GM12874 (cell line): ENCODE measurements at regions not wholly inside any gene's neighbourhood (a gene's known extent, or its start where the extent isn't known, plus 50 kb on each side); places are given as distances from the start of the nearest gene placed in this dataset.

Experiments
- CTCF ChIP-seq: IDR thresholded peaks from 2 replicates; pipeline ENCODE4 v1.5.1; 2011; ENCODE audit warnings: low read depth, mild to moderate bottlenecking, control low read depth, low read length, moderate library complexity; ENCODE audit not compliant: insufficient read depth

DNA sequence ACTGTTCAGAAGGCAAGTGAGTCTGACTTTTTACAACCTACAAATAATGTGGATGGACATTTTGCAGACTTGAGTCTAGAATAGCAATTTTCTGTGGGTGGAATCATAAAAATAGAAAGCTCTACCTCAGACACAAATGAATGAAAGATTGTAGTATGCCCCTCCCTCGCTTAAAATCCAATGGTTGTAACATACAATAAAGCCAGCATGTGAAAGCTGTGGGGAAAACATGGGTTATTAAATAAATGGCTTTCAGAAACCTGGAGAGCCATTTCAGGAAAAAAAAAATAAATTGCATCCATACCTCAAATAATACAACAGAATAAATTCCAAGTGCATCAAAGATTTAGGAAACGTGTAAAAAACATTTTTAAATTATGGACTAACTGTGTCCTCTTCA, 123.1 kb upstream of the MON1B start:
- no peak for TF ChIP-seq CTCF

GRCh38 chr16:77068402-77068801, 122.6 kb upstream of the MON1B start:
- no peak for TF ChIP-seq CTCF

- no peak for TF ChIP-seq CTCF
These were observed 121.1 kb upstream of the MON1B start for GRCh38 chr16:77069929-77070328.

DNA sequence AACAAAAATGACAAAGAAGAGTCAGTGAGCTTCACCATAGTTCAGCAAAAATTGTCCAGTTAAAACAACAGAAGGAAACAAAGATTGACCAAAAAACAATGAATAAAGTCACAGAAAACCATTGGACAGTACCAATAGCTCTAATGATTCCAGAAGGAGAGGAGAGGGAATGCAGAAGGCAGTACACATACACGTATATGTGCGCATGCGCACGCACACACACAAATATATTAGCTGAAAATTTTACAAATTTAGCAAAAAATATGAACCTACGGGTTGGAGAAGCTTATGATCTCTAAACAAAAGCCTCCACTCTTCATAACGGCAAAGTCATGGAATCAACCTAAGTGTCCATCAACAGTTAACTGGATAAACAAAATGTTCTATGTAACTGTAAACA, 120.3 kb upstream of the MON1B start:
- TF ChIP-seq CTCF: no peak

DNA sequence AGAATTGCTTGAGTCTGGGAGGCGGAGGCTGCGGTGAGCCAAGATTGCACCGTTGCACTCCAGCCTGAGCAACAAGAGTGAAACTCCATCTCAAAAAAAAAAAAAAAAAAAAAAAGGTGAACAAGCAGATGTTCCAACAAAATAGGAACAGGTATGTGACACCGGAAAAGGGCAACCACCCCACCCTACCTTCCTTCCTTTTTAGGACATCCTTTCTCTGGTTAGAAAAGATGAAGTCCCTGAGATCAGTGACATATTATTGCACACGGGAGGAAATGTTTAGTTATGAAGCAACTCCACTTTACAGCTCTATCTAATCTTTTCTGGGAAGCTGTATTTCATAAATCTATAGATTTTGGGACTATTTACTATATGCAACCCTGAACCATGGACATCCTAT, 114.2 kb upstream of the MON1B start:
- no peak for TF ChIP-seq CTCF

DNA sequence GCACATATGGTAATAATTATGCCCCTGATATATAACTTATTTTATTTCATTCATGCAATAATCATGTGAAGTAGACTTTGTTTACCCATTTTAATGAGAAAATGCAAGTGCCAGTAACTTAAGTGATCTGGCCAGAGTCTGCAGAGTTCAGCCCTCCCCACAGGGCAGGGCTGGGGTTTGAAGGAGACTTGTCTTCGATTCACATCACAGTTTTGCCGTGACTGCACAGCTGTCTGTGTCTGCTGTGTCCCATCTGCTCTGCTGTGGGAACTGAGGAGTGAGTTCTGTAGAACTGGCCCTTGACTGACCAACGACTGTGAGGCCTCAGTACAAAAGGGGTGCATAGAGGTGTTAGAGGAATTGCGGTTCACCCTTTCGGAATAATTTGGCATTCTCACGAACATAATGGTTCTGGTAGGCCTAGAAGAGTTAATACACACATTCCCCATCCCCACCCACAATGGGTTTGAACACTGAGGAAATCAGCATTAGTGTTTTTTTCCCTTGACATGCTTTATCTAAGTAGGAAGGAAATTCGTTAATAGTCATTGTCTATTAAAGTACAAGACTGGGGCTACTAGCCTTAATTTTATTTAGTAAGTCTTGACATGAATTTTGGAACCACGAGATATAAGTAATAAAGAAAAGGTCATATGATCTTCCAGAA, 113.6 kb upstream of the MON1B start:
- TF ChIP-seq CTCF: no peak

DNA sequence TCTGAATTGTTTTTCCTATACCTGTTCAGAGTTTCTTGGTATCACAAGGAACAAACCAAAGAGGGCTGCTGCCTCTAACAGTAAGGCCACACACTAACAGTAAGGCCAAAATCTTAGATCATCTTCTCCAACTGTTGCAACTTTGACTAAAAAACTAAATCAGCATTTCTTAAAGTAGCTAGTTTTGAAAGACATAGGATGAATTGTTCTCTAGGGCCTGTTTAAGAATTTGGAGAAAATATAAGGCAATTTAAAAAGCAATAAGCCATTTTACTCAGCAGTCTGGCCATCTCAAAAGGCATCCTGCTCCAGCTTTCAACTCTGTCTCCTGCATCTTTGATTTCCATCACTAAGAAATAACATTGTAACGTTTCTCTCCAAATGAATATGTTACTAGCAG, 105.0 kb upstream of the MON1B start:
- no peak for TF ChIP-seq CTCF

DNA sequence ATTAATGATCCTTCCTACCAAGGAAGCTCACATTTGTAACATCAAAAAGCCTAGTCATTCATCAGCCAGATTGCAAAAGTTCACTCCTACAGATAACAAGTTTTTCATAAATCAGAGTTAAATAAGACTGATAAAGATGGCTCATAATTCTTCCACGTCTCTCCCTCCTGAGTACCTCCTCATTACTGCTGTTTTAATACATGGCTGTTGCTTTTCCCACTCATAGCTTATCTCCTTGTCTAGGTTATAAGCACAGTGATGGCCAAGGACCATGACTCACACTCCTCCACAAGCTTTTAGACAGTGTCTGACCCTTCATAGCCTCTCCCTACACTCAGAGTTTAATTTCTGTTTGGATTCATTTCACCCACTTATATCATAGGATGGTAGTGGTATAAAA, 100.9 kb upstream of the MON1B start:
- TF ChIP-seq CTCF: no peak
